H1 (cell line): ENCODE measurements at regions not wholly inside any gene's neighbourhood (a gene's known extent, or its start where the extent isn't known, plus 50 kb on each side); places are given as distances from the start of the nearest gene placed in this dataset.

Experiments used
- CEBPB ChIP-seq: IDR thresholded peaks from 2 replicates; pipeline ENCODE4 v1.6.1; 2012; ENCODE audit warnings: low read depth, low read length
- KDM4A ChIP-seq: IDR thresholded peaks from one replicate; pipeline ENCODE4 v1.7.1; 2012; ENCODE audit warnings: low read depth, mild to moderate bottlenecking, moderate library complexity, low read length, inconsistent platforms; ENCODE audit not compliant: severe bottlenecking
- KDM5A ChIP-seq: fragments of 200-600 bp; IDR thresholded peaks from 2 replicates; pipeline ENCODE4 v1.7.1; 2012; ENCODE audit warnings: mild to moderate bottlenecking, low read length, inconsistent platforms, mixed read lengths
- NRF1 ChIP-seq: IDR thresholded peaks from 2 replicates; pipeline ENCODE4 v1.6.1; 2011; ENCODE audit warnings: mild to moderate bottlenecking, low read depth, low read length, improper control_type of control experiment
- POLR2A ChIP-seq, 2 experiments: IDR thresholded peaks; 1 replicate in 1 of 2; 2 replicates in 1 of 2; pipeline ENCODE4 v1.6.1; 2011; ENCODE audit warnings: low read depth in 2 of 2, low read length in 2 of 2, mild to moderate bottlenecking in 2 of 2; ENCODE audit errors: control extremely low read depth in 1 of 2
- SAP30 ChIP-seq: fragments of 300-600 bp; sonication (generic); IDR thresholded peaks from 2 replicates; pipeline ENCODE4 v1.7.1; 2012; ENCODE audit warnings: low read length, moderate library complexity, mild to moderate bottlenecking, inconsistent platforms; ENCODE audit not compliant: insufficient read depth, insufficient replicate concordance
- YY1 ChIP-seq: IDR thresholded peaks from 2 replicates; pipeline ENCODE4 v1.6.1; 2011; ENCODE audit warnings: low read depth, mild to moderate bottlenecking, low read length
- TF ChIP-seq, protein P1 (sequence below): fragments of 300-600 bp; sonication (generic); IDR thresholded peaks from 2 replicates; pipeline ENCODE4 v1.7.1; 2012; ENCODE audit warnings: low read length, moderate library complexity, mild to moderate bottlenecking, inconsistent platforms; ENCODE audit not compliant: insufficient replicate concordance

DNA sequence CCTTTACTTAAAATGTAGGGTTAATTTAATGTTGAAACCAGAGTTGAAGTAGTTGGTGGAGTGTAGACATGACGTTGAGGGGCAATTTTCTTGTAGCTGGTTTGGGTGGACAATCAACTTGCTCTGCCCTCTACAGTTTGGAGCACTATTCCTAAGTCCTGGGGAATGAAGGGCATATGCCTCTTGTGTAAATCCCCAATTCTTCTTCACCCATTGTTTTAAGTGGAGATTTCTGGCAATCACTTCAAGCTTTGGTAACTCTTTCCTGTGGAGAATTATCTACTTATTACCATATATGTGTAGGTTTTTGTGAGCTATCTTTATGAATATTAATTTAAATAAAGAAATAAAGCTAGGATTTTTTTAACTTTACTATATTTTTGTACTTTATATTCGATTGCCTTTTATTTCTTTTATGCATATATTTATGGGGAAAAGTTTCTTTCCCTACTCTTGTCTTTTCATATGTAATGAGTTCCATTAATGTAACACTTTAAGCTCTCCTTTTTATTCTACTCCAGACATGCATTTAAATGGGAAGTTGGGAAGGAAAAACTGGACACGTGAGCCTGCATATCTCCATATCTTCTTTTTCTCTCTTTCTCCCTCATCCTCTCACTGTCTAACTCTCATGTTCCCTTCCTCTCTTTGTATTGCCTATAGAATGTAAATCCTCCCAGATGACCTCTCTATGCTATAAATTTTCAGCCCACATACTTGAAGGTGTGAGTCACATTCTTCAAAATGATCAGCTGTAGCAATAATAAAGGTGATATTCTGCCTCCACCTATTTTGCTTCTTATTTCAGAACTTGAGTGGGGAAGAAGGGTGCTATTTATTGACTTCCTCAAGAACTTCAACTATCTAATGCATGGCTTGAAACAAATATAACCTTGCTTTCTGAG lies 276.7 kb downstream of the PTPRC start (continued):
- no peak for TF ChIP-seq SAP30
- TF ChIP-seq NRF1 = no peak
- TF ChIP-seq POLR2A (IDR thresholded peaks at IDR 0.05; ENCODE audit: control extremely low read depth in 1 of 2, low read depth in 2 of 2, low read length in 2 of 2) = no peak
- TF ChIP-seq KDM5A = no peak
- TF ChIP-seq CEBPB = no peak
- no peak for TF ChIP-seq YY1
- TF ChIP-seq, protein P1, sequence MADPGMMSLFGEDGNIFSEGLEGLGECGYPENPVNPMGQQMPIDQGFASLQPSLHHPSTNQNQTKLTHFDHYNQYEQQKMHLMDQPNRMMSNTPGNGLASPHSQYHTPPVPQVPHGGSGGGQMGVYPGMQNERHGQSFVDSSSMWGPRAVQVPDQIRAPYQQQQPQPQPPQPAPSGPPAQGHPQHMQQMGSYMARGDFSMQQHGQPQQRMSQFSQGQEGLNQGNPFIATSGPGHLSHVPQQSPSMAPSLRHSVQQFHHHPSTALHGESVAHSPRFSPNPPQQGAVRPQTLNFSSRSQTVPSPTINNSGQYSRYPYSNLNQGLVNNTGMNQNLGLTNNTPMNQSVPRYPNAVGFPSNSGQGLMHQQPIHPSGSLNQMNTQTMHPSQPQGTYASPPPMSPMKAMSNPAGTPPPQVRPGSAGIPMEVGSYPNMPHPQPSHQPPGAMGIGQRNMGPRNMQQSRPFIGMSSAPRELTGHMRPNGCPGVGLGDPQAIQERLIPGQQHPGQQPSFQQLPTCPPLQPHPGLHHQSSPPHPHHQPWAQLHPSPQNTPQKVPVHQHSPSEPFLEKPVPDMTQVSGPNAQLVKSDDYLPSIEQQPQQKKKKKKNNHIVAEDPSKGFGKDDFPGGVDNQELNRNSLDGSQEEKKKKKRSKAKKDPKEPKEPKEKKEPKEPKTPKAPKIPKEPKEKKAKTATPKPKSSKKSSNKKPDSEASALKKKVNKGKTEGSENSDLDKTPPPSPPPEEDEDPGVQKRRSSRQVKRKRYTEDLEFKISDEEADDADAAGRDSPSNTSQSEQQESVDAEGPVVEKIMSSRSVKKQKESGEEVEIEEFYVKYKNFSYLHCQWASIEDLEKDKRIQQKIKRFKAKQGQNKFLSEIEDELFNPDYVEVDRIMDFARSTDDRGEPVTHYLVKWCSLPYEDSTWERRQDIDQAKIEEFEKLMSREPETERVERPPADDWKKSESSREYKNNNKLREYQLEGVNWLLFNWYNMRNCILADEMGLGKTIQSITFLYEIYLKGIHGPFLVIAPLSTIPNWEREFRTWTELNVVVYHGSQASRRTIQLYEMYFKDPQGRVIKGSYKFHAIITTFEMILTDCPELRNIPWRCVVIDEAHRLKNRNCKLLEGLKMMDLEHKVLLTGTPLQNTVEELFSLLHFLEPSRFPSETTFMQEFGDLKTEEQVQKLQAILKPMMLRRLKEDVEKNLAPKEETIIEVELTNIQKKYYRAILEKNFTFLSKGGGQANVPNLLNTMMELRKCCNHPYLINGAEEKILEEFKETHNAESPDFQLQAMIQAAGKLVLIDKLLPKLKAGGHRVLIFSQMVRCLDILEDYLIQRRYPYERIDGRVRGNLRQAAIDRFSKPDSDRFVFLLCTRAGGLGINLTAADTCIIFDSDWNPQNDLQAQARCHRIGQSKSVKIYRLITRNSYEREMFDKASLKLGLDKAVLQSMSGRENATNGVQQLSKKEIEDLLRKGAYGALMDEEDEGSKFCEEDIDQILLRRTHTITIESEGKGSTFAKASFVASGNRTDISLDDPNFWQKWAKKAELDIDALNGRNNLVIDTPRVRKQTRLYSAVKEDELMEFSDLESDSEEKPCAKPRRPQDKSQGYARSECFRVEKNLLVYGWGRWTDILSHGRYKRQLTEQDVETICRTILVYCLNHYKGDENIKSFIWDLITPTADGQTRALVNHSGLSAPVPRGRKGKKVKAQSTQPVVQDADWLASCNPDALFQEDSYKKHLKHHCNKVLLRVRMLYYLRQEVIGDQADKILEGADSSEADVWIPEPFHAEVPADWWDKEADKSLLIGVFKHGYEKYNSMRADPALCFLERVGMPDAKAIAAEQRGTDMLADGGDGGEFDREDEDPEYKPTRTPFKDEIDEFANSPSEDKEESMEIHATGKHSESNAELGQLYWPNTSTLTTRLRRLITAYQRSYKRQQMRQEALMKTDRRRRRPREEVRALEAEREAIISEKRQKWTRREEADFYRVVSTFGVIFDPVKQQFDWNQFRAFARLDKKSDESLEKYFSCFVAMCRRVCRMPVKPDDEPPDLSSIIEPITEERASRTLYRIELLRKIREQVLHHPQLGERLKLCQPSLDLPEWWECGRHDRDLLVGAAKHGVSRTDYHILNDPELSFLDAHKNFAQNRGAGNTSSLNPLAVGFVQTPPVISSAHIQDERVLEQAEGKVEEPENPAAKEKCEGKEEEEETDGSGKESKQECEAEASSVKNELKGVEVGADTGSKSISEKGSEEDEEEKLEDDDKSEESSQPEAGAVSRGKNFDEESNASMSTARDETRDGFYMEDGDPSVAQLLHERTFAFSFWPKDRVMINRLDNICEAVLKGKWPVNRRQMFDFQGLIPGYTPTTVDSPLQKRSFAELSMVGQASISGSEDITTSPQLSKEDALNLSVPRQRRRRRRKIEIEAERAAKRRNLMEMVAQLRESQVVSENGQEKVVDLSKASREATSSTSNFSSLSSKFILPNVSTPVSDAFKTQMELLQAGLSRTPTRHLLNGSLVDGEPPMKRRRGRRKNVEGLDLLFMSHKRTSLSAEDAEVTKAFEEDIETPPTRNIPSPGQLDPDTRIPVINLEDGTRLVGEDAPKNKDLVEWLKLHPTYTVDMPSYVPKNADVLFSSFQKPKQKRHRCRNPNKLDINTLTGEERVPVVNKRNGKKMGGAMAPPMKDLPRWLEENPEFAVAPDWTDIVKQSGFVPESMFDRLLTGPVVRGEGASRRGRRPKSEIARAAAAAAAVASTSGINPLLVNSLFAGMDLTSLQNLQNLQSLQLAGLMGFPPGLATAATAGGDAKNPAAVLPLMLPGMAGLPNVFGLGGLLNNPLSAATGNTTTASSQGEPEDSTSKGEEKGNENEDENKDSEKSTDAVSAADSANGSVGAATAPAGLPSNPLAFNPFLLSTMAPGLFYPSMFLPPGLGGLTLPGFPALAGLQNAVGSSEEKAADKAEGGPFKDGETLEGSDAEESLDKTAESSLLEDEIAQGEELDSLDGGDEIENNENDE = no peak
- no peak for TF ChIP-seq KDM4A
